HepG2 (cell line): ENCODE measurements at regions not wholly inside any gene's neighbourhood (a gene's known extent, or its start where the extent isn't known, plus 50 kb on each side); places are given as distances from the start of the nearest gene placed in this dataset.

Experiments
- ATAC-seq: fragments of 200-7000 bp; cut with Tn5 transposase; 3 replicates; pipeline ENCODE4 v1.9.1; 2020; ENCODE audit warnings: mild to moderate bottlenecking, moderate library complexity
- BruUV-seq: library from RNA; stranded (reverse); fragments of 400-500 nt; replicated peaks from 2 replicates; lab custom pipeline; 2021; lab: Mats Ljungman, UMichigan
- CTCF ChIA-PET: fragments of 300-600 bp; formaldehyde crosslinking; extraction: SDS; loops from one replicate; lab custom pipeline; 2021; ENCODE audit warnings: low total read pairs, inconsistent platforms, low intra/inter-chr PET ratio; lab: Yijun Ruan, JAX
- POLR2A ChIA-PET: fragments of 350-600 bp; sonication (Branson Sonifier 250); formaldehyde crosslinking; loops from one replicate; lab custom pipeline; 2020; ENCODE audit warnings: antibody characterized with exemption, inconsistent platforms; lab: Yijun Ruan, JAX
- DNase-seq: peaks from one replicate; pipeline ENCODE4 v3.0.0-alpha.2; 2015; ENCODE audit warnings: low spot score
- FAIRE-seq: peaks from 3 replicates; lab custom pipeline; 2011; peaks lifted over from hg19 to GRCh38; lab: Jason Lieb, UNC
- H2AFZ ChIP-seq: one replicate; pipeline ENCODE4 v1.6.1; 2011; ENCODE audit warnings: low read length, inconsistent platforms
- H3K27ac ChIP-seq: fragments of 300-600 bp; 3 replicates; pipeline ENCODE4 v1.8.0; 2011; ENCODE audit warnings: mixed run types, mild to moderate bottlenecking, mixed read lengths, low read length, inconsistent platforms; ENCODE audit not compliant: insufficient read depth; ENCODE audit errors: extremely low read length
- H3K27me3 ChIP-seq, 2 experiments: fragments of 200-600 bp in 1 of 2; 2 replicates in 1 of 2; 3 replicates in 1 of 2; pipeline versions ENCODE4 v1.6.0 to v1.8.0; 2011; ENCODE audit warnings: low read length in 2 of 2, mild to moderate bottlenecking in 2 of 2, moderate library complexity in 2 of 2, inconsistent platforms in 1 of 2; ENCODE audit not compliant: insufficient read depth in 2 of 2, control insufficient read depth in 1 of 2
- H3K36me3 ChIP-seq, 2 experiments: fragments of 200-600 bp in 1 of 2; replicated peaks in 1 of 2; 2 replicates in 1 of 2; 3 replicates in 1 of 2; pipeline versions ENCODE4 v1.5.1 to v1.8.0; 2011; ENCODE audit warnings: low read length in 2 of 2, inconsistent platforms in 1 of 2; ENCODE audit not compliant: insufficient read depth in 2 of 2, control insufficient read depth in 1 of 2
- H3K4me1 ChIP-seq: 2 replicates; pipeline ENCODE4 v1.5.1; 2012; ENCODE audit warnings: low read length, inconsistent platforms; ENCODE audit not compliant: insufficient read depth
- H3K4me2 ChIP-seq: 2 replicates; pipeline ENCODE4 v1.6.0; 2011; ENCODE audit warnings: low read depth, low read length, inconsistent platforms
- H3K4me3 ChIP-seq, 3 experiments: fragments of 200-600 bp in 1 of 3; sonication (generic), shearing (Covaris generic) in 1 of 3; replicated peaks in 1 of 3; 2 replicates each; pipeline ENCODE4 v1.5.1; 2011 to 2016; ENCODE audit warnings: low read length in 3 of 3, inconsistent platforms in 2 of 3, low read depth in 2 of 3, mild to moderate bottlenecking in 2 of 3, control low read depth in 1 of 3, mixed read lengths in 1 of 3; ENCODE audit not compliant: insufficient read depth in 1 of 3
- H3K79me2 ChIP-seq: one replicate; pipeline ENCODE4 v1.6.1; 2011; ENCODE audit warnings: low read length, inconsistent platforms; ENCODE audit not compliant: insufficient read depth
- H3K9ac ChIP-seq: 2 replicates; pipeline ENCODE4 v1.6.0; 2011; ENCODE audit warnings: mild to moderate bottlenecking, low read depth, low read length, inconsistent platforms; ENCODE audit not compliant: insufficient read depth
- H3K9me3 ChIP-seq: 2 replicates; pipeline ENCODE4 v1.5.1; 2012; ENCODE audit warnings: mild to moderate bottlenecking, low read length
- H4K20me1 ChIP-seq: 2 replicates; pipeline ENCODE4 v1.6.0; 2011; ENCODE audit warnings: inconsistent platforms, mild to moderate bottlenecking, low read length, moderate library complexity; ENCODE audit not compliant: insufficient read depth
- FOXA1 ChIP-seq, 2 experiments: fragments of 450-650 bp in 1 of 2; sonication (generic) in 1 of 2; formaldehyde crosslinking in 1 of 2; IDR thresholded peaks; 2 replicates each; pipeline versions ENCODE4 v1.4.0 to v1.6.1; 2016 to 2020; ENCODE audit warnings: missing genetic modification reagents in 1 of 2
- GABPA ChIP-seq, 2 experiments: IDR thresholded peaks; 2 replicates each; pipeline ENCODE4 v1.6.1; 2011 to 2016; ENCODE audit warnings: low read depth in 2 of 2, low read length in 1 of 2, missing biosample characterization in 1 of 2, missing genetic modification characterization in 1 of 2
- GATAD1 ChIP-seq: IDR thresholded peaks from 2 replicates; pipeline ENCODE4 v1.6.1; 2016; ENCODE audit warnings: missing genetic modification reagents, missing compliant biosample characterization
- MAFF ChIP-seq: IDR thresholded peaks from 2 replicates; pipeline ENCODE4 v1.6.1; 2011; ENCODE audit warnings: low read depth, low read length, improper control_type of control experiment
- MAFK ChIP-seq, 2 experiments: IDR thresholded peaks in 1 of 2; conservative IDR thresholded peaks in 1 of 2; 2 replicates each; pipeline ENCODE4 v1.6.1; 2011; ENCODE audit warnings: improper control_type of control experiment in 2 of 2, low read length in 2 of 2
- MAZ ChIP-seq, 2 experiments: sonication (generic) in 1 of 2; formaldehyde crosslinking in 1 of 2; IDR thresholded peaks; 2 replicates each; pipeline versions ENCODE4 v1.5.0 to v1.6.1; 2012 to 2020; ENCODE audit warnings: low read depth in 2 of 2, mild to moderate bottlenecking in 2 of 2, borderline replicate concordance in 1 of 2, improper control_type of control experiment in 1 of 2, low read length in 1 of 2, missing genetic modification reagents in 1 of 2, moderate library complexity in 1 of 2
- MEF2D ChIP-seq: sonication (generic); formaldehyde crosslinking; IDR thresholded peaks from 2 replicates; pipeline ENCODE4 v1.5.1; 2020; ENCODE audit warnings: mild to moderate bottlenecking, missing genetic modification reagents
- RFX3 ChIP-seq: IDR thresholded peaks from 2 replicates; pipeline ENCODE4 v1.6.1; 2016; ENCODE audit warnings: missing biosample characterization, missing genetic modification reagents
- TAF15 ChIP-seq: fragments of 200-400 bp; formaldehyde crosslinking; IDR thresholded peaks from one replicate; pipeline ENCODE4 v1.6.1; 2018; ENCODE audit warnings: mild to moderate bottlenecking, low read depth, low read length; ENCODE audit not compliant: poor library complexity, severe bottlenecking
- TBX2 ChIP-seq: sonication (generic); formaldehyde crosslinking; IDR thresholded peaks from 2 replicates; pipeline ENCODE4 v1.5.0; 2020; ENCODE audit warnings: missing genetic modification reagents, mild to moderate bottlenecking, borderline replicate concordance
- TBX3 ChIP-seq: fragments of 450-650 bp; IDR thresholded peaks from 2 replicates; pipeline ENCODE4 v1.6.1; 2017; ENCODE audit warnings: antibody characterized with exemption, mild to moderate bottlenecking, inconsistent platforms, borderline replicate concordance
- XRCC5 ChIP-seq: fragments of 200-400 bp; formaldehyde crosslinking; optimal IDR thresholded peaks from 2 replicates; pipeline ENCODE3; 2017; ENCODE audit warnings: mild to moderate bottlenecking, low read length
- ZBTB33 ChIP-seq: sonication (generic); formaldehyde crosslinking; IDR thresholded peaks from 2 replicates; pipeline ENCODE4 v1.4.0; 2020; ENCODE audit warnings: missing genetic modification reagents
- ZNF124 ChIP-seq: sonication (generic); formaldehyde crosslinking; IDR thresholded peaks from 2 replicates; pipeline ENCODE4 v1.4.0; 2020; ENCODE audit warnings: missing genetic modification reagents
- ZNF263 ChIP-seq: sonication (generic); formaldehyde crosslinking; IDR thresholded peaks from 2 replicates; pipeline ENCODE4 v1.4.0; 2020; ENCODE audit warnings: missing genetic modification reagents
- ZNF264 ChIP-seq: sonication (generic); formaldehyde crosslinking; IDR thresholded peaks from 2 replicates; pipeline ENCODE4 v1.4.0; 2020; ENCODE audit warnings: missing genetic modification reagents
- ZNF432 ChIP-seq: sonication (generic); formaldehyde crosslinking; IDR thresholded peaks from 2 replicates; pipeline ENCODE4 v1.5.0; 2020; ENCODE audit warnings: missing genetic modification reagents, mild to moderate bottlenecking, borderline replicate concordance
- ZNF546 ChIP-seq: sonication (generic); formaldehyde crosslinking; conservative IDR thresholded peaks from 2 replicates; pipeline ENCODE4 v1.8.1; 2023; ENCODE audit warnings: mild to moderate bottlenecking, missing genetic modification reagents
- WGBS: methylation state at CpG from one replicate; pipeline ENCODE4 v1.1.6; 2017; ENCODE audit warnings: low lambda C conversion rate; 5-methylcytosine and 5-hydroxymethylcytosine counted together
- in situ Hi-C: cut with HindIII; loops from 2 replicates; pipeline ENCODE4 v1.10.0; 2017; ENCODE audit warnings: low pct_unique_long_range_greater_than_20kb; ENCODE audit not compliant: extremely low pct_ligation_motif_present
- intact Hi-C: fragments of 100-400 bp; cut with micrococcal nuclease; formaldehyde crosslinking; loops from one replicate; pipeline ENCODE4 v1.10.0; 2022; ENCODE audit not compliant: unreplicated experiment

GRCh38 chr4:89173336-89174090 lies 62.2 kb downstream of the TIGD2 start:
- Histone ChIP-seq H2AFZ (no peak overlapping the region), H3K4me2 (no peak overlapping the region), H3K36me3 (no peaks in the 10 kb centered on the region), H3K9ac (no peak overlapping the region), H3K4me3 (no peak overlapping the region), H3K27ac (no peak overlapping the region), H4K20me1 (no peaks in the 10 kb centered on the region), H3K27me3 (no peaks in the 10 kb centered on the region; a peak in 1 of 5 replicates), H3K79me2 (no peaks in the 10 kb centered on the region), H3K9me3 (no peaks in the 10 kb centered on the region), H3K4me1 (no peaks in the 10 kb centered on the region)
- no peak for DNase-seq
- CTCF ChIA-PET = no interaction called here
- TF ChIP-seq RFX3 (CRISPR knock-in tag) (no peak), MAFF (peak; percentile 93), GATAD1 (CRISPR knock-in tag) (no peak), ZBTB33 (no peak), MEF2D (CRISPR knock-in tag) (no peak), FOXA1 (IDR thresholded peaks at IDR 0.05) (no peak), FOXA1 (CRISPR knock-in tag; IDR thresholded peaks at IDR 0.05) (no peak), GABPA (IDR thresholded peaks at IDR 0.05; ENCODE audit: low read depth, low read length) (no peak), GABPA (CRISPR knock-in tag; IDR thresholded peaks at IDR 0.05; ENCODE audit: low read depth) (no peak), TBX2 (no peak), MAZ (IDR thresholded peaks at IDR 0.05; ENCODE audit: borderline replicate concordance, low read depth, low read length) (no peak), MAZ (CRISPR knock-in tag; IDR thresholded peaks at IDR 0.05; ENCODE audit: low read depth) (no peak), TAF15 (no peak), ZNF546 (no peak), ZNF432 (CRISPR knock-in tag) (no peak), TBX3 (no peak), ZNF264 (CRISPR knock-in tag) (no peak), ZNF124 (CRISPR knock-in tag) (no peak), XRCC5 (no peak), ZNF263 (CRISPR knock-in tag) (no peak), MAFK (conservative IDR thresholded peaks at IDR 0.05 in 1 of 2, IDR thresholded peaks at IDR 0.05 in 1 of 2; ENCODE audit: low read length in 2 of 2) (peak; percentile 90 to 95)
- intact Hi-C loops = no loop called here
- BruUV-seq = no TSS peak
- no peak for ATAC-seq
- WGBS = 47% methylated on average over 11 of the region's 13 CpGs
- in situ Hi-C loops = no loop called here
- POLR2A ChIA-PET = no interaction called here
- FAIRE-seq = no peak
